Activated CD4-positive, alpha-beta T cell treated with anti-CD3 and anti-CD28 coated beads, Interleukin-2, amount 50 U/mL, for 16 hours (primary cell): ENCODE measurements at regions not wholly inside any gene's neighbourhood (a gene's known extent, or its start where the extent isn't known, plus 50 kb on each side); places are given as distances from the start of the nearest gene placed in this dataset.
"Not testable (repeated sequence)": the region's sequence is repeated elsewhere in the genome, so short reads cannot be mapped to it uniquely, and the experiment has no call there.

Source experiments
- DNase-seq: peaks from one replicate; pipeline ENCODE4 v3.0.0-alpha.2; 2020

- DNase-seq, result no peak
These were observed 687.9 kb downstream of the MECOM start for GRCh38 chr3:168975576-168975975.

DNA sequence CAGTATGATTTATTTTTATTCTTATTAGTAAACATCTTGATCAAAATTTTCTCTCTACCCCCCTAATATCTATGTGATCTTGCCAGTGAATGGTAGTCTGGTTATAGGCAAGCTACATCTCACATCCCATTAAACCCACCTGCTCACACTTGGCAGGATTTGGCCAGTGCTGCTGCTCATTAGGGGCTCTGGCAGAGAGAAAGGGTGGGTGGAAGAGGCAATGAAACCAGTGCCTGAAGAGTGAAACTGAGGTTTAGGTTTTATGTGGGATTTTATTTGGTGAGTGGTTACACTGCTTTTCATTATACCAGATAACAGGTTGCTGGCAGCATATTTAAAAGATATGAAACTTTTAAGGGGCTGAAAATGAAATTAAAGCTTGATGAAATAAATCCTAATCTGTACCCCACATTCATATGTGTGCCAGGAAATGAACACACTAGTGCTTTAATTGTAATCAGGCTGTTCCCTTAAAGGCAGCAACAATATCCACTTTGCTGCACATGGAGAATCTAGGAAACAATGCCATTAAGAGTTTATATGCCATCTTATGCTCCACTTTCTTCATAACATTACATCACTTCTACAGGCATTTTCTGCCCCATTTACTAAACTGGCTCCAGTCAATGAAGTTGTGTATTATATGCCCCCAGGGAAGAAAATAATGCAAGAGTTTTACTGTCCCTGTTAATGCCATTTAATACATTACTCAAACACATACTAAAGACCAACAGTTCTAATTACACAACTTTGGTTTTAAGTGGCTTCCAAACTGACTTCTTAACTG is 688.7 kb downstream of the MECOM start:
- no peak for DNase-seq

GRCh38 chr3:168973897-168974296 is 689.6 kb downstream of the MECOM start:
- DNase-seq, result no peak

GRCh38 chr3:168973206-168973605 is 690.3 kb downstream of the MECOM start:
- no peak for DNase-seq

GRCh38 chr3:168968609-168969008 is 694.9 kb downstream of the MECOM start:
- no peak for DNase-seq

- DNase-seq, result no peak
These were observed 698.8 kb downstream of the MECOM start for GRCh38 chr3:168964736-168965135.

- DNase-seq, result no peak
These were observed 702.2 kb downstream of the MECOM start for GRCh38 chr3:168961271-168961670.

DNA sequence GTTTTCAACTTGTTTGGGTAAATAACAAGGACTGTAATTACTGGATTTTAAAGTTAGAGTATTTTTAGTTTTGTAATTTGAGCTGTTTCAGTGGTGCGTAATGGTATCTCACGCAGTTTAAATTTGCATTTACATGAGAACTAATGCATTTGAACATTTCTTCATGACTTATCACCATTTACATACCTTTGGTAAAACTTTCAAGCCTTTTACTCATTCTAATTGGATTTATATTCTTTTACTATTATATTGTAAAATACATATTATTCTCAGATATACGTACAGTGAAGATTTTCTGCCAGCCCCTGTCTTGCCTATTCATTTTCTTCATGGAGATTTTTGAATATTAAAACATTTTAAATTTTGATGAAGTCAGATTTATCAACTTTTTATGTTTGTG is 703.8 kb downstream of the MECOM start:
- DNase-seq, result no peak

GRCh38 chr3:168958466-168958865 is 705.0 kb downstream of the MECOM start:
- no peak for DNase-seq

- DNase-seq, result no peak
These were observed 707.4 kb downstream of the MECOM start for GRCh38 chr3:168956076-168956475.

DNA sequence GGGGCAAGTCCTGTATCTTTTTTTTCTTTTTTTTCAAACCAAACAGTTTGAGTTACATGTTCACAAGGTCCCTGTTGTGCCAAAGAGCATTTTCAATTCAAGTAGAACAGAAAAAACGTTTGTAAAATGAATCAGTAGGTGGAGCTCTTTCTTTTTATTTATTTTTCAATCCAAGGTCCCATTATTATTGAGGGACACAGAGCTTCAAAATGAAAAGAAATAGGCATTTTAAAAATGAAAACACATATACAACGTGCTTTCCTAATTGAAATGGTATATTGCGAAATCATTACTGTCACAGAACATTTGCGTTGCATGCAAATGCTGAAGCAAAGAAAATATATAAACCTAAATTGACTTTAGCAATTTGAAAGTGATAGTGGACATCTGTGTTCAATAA is 711.0 kb downstream of the MECOM start:
- no peak for DNase-seq

GRCh38 chr3:168951884-168952283 is 711.6 kb downstream of the MECOM start:
- DNase-seq, result no peak

- DNase-seq, result no peak
These were observed 712.1 kb downstream of the MECOM start for GRCh38 chr3:168951368-168951767.

DNA sequence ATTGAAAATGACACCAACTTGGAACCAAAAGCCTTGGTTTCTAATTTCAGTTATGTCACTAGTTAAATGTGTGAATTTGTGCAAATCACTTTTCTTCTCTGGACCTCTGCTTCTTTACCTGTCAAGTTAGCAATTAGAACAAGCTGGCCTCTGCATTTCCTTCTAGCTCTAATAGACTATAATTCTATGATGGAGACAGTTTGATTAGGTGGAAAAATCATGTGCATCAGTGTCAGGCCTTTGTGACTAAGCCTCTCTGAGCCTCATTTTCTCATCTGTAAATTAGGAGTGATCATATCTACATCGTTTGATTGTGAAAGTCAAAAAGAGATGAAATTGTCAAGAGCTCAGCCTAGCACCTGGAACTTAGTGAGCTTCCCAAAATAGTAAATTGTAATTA is 712.9 kb downstream of the MECOM start:
- no peak for DNase-seq

DNA sequence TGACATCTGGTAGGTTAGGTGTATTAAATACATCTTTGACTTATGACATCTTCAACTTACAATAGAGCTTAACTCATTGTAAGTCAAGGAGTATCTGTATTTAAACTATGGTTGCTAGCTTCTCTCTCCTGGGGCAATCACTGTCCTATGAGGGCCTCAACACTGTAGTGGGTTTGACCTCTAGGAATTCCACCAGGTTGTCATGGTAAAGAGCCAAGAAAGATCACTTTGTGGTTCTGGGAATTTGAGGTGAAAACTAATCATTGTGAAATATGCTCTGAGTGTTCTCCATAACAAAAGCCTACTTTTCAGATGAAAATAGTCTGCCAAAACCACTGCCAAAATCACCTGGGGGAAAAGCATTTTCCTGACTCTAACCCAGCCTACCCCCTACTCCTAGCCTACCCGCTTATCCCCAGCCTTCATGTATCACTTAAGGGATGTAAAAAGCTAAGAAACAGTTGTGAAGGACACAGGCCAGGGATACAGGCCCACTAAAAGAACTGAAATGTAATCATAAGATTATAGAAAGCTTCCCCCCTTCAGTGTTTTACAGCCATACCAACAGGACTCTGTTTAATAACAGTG is 723.8 kb downstream of the MECOM start:
- no peak for DNase-seq

GRCh38 chr3:168933614-168934013 is 729.9 kb downstream of the MECOM start:
- DNase-seq, result no peak

- DNase-seq, result not testable (repeated sequence)
These were observed 733.5 kb downstream of the MECOM start for GRCh38 chr3:168929997-168930396.

DNA sequence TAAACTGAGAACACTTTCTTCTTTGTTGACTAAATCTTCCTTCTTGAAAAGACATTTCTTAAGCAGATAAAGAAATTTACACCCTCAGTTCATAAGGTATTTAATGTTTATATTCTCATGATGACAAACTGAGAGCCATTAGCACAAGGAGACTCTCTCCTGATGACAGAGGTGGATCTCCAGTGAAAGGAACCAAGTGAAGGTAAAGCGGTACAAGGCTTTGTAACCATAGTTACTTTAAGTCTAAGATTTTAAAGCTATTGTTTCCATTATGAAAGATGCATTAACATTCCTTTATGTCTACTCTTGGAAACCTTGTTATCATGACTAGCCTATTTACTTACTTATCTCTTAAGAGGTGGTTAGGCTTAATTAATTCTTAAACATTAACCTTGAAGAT is 737.1 kb downstream of the MECOM start:
- no peak for DNase-seq

- DNase-seq, result no peak
These were observed 737.9 kb downstream of the MECOM start for GRCh38 chr3:168925568-168925967.

DNA sequence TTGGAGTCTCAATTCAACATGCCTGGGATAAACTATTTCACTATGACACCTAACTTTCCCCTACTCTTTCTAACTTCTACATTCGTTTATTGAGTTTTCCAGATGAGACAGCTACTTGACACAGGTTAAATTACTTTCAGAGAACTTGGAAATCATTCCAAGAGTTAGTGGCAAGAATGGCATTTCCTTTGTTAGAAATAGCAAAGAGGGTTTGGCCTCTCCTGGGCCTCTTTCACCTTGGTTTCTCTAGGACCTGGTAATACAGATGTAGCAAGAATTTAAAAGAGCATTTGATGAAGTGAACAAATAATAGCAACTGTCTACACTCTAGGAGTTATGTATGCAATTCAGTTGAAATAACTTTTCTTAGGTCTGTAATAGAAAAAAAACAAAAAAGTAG is 748.9 kb downstream of the MECOM start:
- DNase-seq, result no peak

GRCh38 chr3:168909260-168909659 is 754.3 kb downstream of the MECOM start:
- DNase-seq, result no peak

DNA sequence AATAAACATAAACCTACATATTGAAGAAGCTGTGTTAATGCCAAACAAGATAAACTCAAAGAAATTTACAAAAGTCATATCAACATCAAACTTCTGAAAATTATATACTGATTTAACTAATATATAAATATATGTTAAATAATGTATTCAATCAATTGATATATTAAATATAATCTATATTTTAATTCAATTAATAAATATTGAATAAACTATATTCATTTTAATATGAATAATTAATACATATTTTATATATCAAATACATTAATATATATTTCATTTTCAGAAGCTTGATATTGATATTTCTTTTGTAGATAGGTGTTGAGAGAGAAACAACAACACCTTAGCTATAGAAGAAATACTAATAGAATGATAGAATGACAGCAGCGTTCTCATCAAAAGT is 768.1 kb downstream of the MECOM start:
- DNase-seq, result no peak

GRCh38 chr3:168894214-168894613 is 769.3 kb downstream of the MECOM start:
- DNase-seq, result no peak

- no peak for DNase-seq
These were observed 773.8 kb downstream of the MECOM start for GRCh38 chr3:168889666-168890065.

- DNase-seq, result no peak
These were observed 774.7 kb downstream of the MECOM start for GRCh38 chr3:168888781-168889180.
